ENCODE measurements at regions not wholly inside any gene's neighbourhood (a gene's known extent, or its start where the extent isn't known, plus 50 kb on each side); places are given as distances from the start of the nearest gene placed in this dataset.

GRCh38 chr5:63125862-63126261 lies 547.2 kb downstream of the LRRC70 start:
- DNase-seq (ENCODE audit: low read depth in 1 of 2, low spot score in 2 of 2) (peak in 1 of 2 experiments; percentile 17), FAIRE-seq (no peak)
- Histone ChIP-seq H3K23me2 (ENCODE audit: low read depth, low read length) (no peaks in the 10 kb centered on the region), H3K9me3 (ENCODE audit: insufficient read depth in 2 of 2, low read depth in 1 of 2, low read length in 1 of 2) (no peaks in the 10 kb centered on the region), H3K79me2 (ENCODE audit: control insufficient read depth in 1 of 2, insufficient read depth in 2 of 2, low read length in 2 of 2) (no peaks in the 10 kb centered on the region), H2AK5ac (ENCODE audit: low read depth, low read length) (no peak overlapping the region), H3K4me3 (ENCODE audit: extremely low read depth in 1 of 4, insufficient read depth in 2 of 4, low read depth in 3 of 4, low read length in 4 of 4) (no peak overlapping the region), H4K91ac (replicated peaks; ENCODE audit: insufficient read length, low read length) (no peak overlapping the region), H3K4ac (replicated peaks; ENCODE audit: insufficient read length, low read depth, low read length) (no peak overlapping the region), H2BK12ac (ENCODE audit: low read depth, low read length) (no peak overlapping the region), H2BK5ac (ENCODE audit: low read depth, low read length) (no peak overlapping the region), H3K23ac (ENCODE audit: insufficient read length) (no peak overlapping the region), H3K27ac (ENCODE audit: low read depth, low read length) (no peak overlapping the region), H3K4me2 (ENCODE audit: insufficient read depth in 1 of 2, low read depth in 2 of 2, low read length in 2 of 2) (no peak overlapping the region), H3K9ac (replicated peaks in 1 of 4; ENCODE audit: extremely low read depth in 1 of 4, low read depth in 3 of 4, low read length in 3 of 4) (no peak overlapping the region), H2AFZ (ENCODE audit: low read length) (no peak overlapping the region), H3K27me3 (replicated peaks in 1 of 4; ENCODE audit: control insufficient read depth in 3 of 4, extremely low read depth in 1 of 4, insufficient read depth in 3 of 4, low read length in 3 of 4) (no peaks in the 10 kb centered on the region), H3K79me1 (ENCODE audit: low read depth, low read length) (no peaks in the 10 kb centered on the region), H3K14ac (ENCODE audit: insufficient read length) (no peak overlapping the region), H2BK120ac (replicated peaks; ENCODE audit: low read depth, low read length) (no peak overlapping the region), H4K20me1 (replicated peaks in 1 of 2; ENCODE audit: control insufficient read depth in 1 of 2, insufficient read depth in 2 of 2, low read length in 2 of 2) (no peaks in the 10 kb centered on the region), H4K5ac (ENCODE audit: insufficient read length, low read depth, low read length) (no peak overlapping the region), H3K4me1 (replicated peaks in 1 of 4; ENCODE audit: control insufficient read depth in 3 of 4, insufficient read depth in 4 of 4, low read length in 3 of 4) (no peaks in the 10 kb centered on the region; a peak in 1 of 7 replicates), H3K18ac (ENCODE audit: extremely low read depth, low read length) (no peak overlapping the region), H2BK15ac (ENCODE audit: low read length) (no peak overlapping the region), H4K8ac (ENCODE audit: extremely low read depth, insufficient read depth, low read length) (no peak overlapping the region), H2BK20ac (ENCODE audit: low read length) (no peak overlapping the region), H3K36me3 (ENCODE audit: control insufficient read depth in 2 of 4, insufficient read depth in 4 of 4, low read length in 3 of 4) (no peaks in the 10 kb centered on the region), H3K56ac (replicated peaks; ENCODE audit: insufficient read length, low read depth, low read length) (no peak overlapping the region)
- 72% methylated on average over 2 of the region's 2 CpGs; no CpG with 5 or more reads in 1 of the 2 experiments for WGBS, 2 experiments (ENCODE audit: extremely low coverage in 1 of 2, insufficient coverage in 1 of 2, insufficient read length in 1 of 2, insufficient replicate concordance in 2 of 2, low coverage in 1 of 2, low lambda C conversion rate in 2 of 2, missing lambda C conversion rate in 1 of 2)
- POLR2A ChIA-PET (ENCODE audit: partially characterized antibody) = no interaction called here
- TF ChIP-seq RAD21 (IDR thresholded peaks at IDR 0.05 in 1 of 2, conservative IDR thresholded peaks at IDR 0.05 in 1 of 2; ENCODE audit: low read depth in 2 of 2, low read length in 2 of 2) (peak; percentile 57 to 66), TEAD4 (IDR thresholded peaks at IDR 0.05; ENCODE audit: low read depth, low read length) (no peak), POU5F1 (IDR thresholded peaks at IDR 0.05; ENCODE audit: low read depth, low read length) (no peak), EGR1 (IDR thresholded peaks at IDR 0.05; ENCODE audit: borderline replicate concordance, low read depth, low read length) (no peak), SAP30 (IDR thresholded peaks at IDR 0.05; ENCODE audit: insufficient read depth, insufficient replicate concordance, low read length) (no peak), CTCF (IDR thresholded peaks at IDR 0.05; ENCODE audit: control extremely low read depth in 1 of 3, insufficient read depth in 1 of 3, low read depth in 1 of 3, low read length in 3 of 3) (peak in 1 of 3 experiments; percentile 47; a peak in 2 of 4 replicates), JUN (IDR thresholded peaks at IDR 0.05; ENCODE audit: low read depth, low read length) (no peak), NRF1 (IDR thresholded peaks at IDR 0.05; ENCODE audit: low read depth, low read length) (no peak), YY1 (IDR thresholded peaks at IDR 0.05; ENCODE audit: low read depth, low read length) (no peak), JUND (IDR thresholded peaks at IDR 0.05; ENCODE audit: low read length) (0 out of 2 replicates have a peak, but pooled peaks have one; percentile 15), MAFK (IDR thresholded peaks at IDR 0.05; ENCODE audit: low read depth, low read length) (no peak)
- CTCF ChIA-PET (ENCODE audit: partially characterized antibody) = interaction anchor here (0.6 to 2.7 kb wide), 15 partner anchors 9 to 289 kb away, joined by 3 to 12 read pairs (median 3); no protein-coding TSS in a partner anchor

Data from H1 (cell line).